ENCODE measurements at regions not wholly inside any gene's neighbourhood (a gene's known extent, or its start where the extent isn't known, plus 50 kb on each side); places are given as distances from the start of the nearest gene placed in this dataset.

DNA sequence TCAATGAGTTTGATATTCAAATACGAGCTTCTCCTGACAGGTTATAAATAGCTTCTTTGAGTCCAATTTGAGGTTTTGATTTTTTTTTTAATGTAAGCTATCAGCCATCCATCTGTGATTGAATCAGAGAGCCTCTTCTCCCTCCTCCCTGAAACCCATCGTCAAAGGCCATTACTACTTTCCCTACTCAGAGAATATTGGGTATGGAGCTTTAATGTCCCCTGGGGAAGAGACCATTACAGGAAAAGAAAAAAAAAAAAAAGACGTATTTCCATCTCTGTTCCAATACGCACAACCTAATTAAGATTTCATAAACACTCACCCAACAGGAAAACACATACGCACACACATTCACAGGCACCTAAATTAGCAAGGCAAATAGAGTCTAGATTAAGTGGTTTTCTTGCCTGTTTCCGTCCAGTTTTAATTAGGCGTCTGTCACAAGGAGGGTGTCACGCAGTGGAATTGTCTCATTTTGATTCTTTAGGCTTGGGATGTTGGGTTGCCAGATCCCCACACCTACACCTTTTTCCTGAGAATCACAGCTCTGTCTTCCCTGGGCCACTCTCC is 194.3 kb upstream of the RPL38 start:
- H3K9me3 ChIP-seq, result no peaks in the 10 kb centered on the region
- intact Hi-C loops (cut with DNase I), result no loop called here
- DNase-seq (no peak), ATAC-seq (no peak)
- no peaks in the 10 kb centered on the region for H3K36me3 ChIP-seq
- no peaks in the 10 kb centered on the region for H3K4me1 ChIP-seq
- TF ChIP-seq, protein P1, sequence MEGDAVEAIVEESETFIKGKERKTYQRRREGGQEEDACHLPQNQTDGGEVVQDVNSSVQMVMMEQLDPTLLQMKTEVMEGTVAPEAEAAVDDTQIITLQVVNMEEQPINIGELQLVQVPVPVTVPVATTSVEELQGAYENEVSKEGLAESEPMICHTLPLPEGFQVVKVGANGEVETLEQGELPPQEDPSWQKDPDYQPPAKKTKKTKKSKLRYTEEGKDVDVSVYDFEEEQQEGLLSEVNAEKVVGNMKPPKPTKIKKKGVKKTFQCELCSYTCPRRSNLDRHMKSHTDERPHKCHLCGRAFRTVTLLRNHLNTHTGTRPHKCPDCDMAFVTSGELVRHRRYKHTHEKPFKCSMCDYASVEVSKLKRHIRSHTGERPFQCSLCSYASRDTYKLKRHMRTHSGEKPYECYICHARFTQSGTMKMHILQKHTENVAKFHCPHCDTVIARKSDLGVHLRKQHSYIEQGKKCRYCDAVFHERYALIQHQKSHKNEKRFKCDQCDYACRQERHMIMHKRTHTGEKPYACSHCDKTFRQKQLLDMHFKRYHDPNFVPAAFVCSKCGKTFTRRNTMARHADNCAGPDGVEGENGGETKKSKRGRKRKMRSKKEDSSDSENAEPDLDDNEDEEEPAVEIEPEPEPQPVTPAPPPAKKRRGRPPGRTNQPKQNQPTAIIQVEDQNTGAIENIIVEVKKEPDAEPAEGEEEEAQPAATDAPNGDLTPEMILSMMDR (IDR thresholded peaks at IDR 0.05), result no peak
- H3K27me3 ChIP-seq, result peaks cover 0 to 79% (median 74%) of the 10 kb centered on the region in 7 donors
- 55 to 56% methylated on average over 8 of the region's 8 CpGs for WGBS, 2 donors
- H3K27ac ChIP-seq, result no peak overlapping the region
- no peak overlapping the region for H3K4me3 ChIP-seq

DNA sequence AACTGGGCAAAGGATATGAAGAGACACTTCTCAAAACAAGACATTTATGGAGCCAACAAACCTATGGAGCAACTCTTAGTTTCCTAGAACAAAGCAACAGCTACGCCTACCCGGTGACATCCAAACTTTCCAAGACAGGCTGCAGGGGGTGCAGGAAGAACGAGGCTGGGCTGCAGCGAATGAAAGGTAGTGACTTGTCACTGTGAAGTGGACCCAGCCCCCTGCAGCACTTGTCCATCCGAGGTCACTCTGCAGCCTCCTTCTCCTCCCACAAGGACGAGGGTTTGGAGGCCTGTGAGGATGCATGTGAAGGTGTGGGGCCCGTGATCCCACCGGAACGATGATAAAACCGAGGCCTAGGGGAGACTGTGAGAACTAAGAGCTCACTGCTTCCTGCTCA is 192.6 kb upstream of the RPL38 start:
- ATAC-seq (no peak), DNase-seq (no peak)
- TF ChIP-seq, protein P1 (IDR thresholded peaks at IDR 0.05), result no peak
- WGBS, 2 donors, result 58 to 63% methylated on average over 10 of the region's 10 CpGs
- Histone ChIP-seq H3K4me1 (no peaks in the 10 kb centered on the region), H3K36me3 (no peaks in the 10 kb centered on the region), H3K27ac (no peak overlapping the region), H3K9me3 (peaks cover 0 to 8% (median 0%) of the 10 kb centered on the region in 11 donors), H3K4me3 (no peak overlapping the region), H3K27me3 (peaks cover 0 to 74% (median 64%) of the 10 kb centered on the region in 7 donors)
- intact Hi-C loops (cut with DNase I), result no loop called here

DNA sequence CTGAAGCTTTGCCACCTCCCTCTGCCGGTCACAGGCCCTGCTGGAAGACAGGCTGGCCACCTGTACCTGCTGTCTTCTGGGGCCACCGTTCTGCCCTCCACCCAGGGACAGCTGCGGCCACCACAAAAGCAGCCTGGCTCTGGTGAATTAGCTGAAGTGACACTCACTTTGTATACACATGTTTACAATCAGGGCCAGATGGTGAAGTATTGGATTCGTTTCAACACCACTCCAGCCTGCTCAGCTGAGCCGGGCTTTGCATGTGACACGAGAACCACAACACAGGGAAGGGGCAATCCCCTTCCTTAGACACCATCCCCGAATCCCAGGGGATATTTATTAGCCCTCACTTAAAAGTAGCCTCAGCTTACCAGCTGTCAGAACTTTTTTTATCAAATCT is 191.5 kb upstream of the RPL38 start:
- H3K9me3 ChIP-seq, result peaks cover 0 to 8% (median 0%) of the 10 kb centered on the region in 11 donors
- intact Hi-C loops (cut with DNase I), result no loop called here
- WGBS, 2 donors, result 31 to 33% methylated on average over 7 of the region's 7 CpGs
- no peaks in the 10 kb centered on the region for H3K4me1 ChIP-seq
- no peak overlapping the region for H3K4me3 ChIP-seq
- no peak overlapping the region for H3K27ac ChIP-seq
- TF ChIP-seq, protein P1 (IDR thresholded peaks at IDR 0.05), result no peak
- H3K27me3 ChIP-seq, result peaks cover 0 to 71% (median 54%) of the 10 kb centered on the region in 7 donors
- DNase-seq, result no peak
- ATAC-seq, result no peak
- no peaks in the 10 kb centered on the region for H3K36me3 ChIP-seq

DNA sequence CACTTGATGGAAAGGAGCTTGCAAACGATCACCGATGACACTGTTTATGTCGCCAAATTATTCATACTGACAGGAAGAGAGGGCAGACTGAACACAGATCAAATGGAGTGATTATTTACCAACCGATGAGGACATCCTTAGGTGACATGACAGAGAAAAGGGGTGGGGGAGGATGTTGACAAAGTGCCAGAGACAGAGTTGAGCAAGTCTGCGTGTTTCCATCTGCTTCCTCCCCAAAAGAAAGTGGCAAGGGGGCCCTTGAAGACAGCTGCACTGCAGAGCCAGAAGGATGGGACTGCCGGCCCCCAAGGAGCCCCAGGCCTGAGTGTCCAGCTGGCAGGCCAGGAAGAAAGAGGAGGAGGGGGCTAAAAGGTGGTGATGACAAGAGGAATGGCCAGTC is 191.0 kb upstream of the RPL38 start:
- ATAC-seq (no peak), DNase-seq (no peak)
- H3K27me3 ChIP-seq, result peaks cover 0 to 68% (median 50%) of the 10 kb centered on the region in 7 donors
- WGBS, 2 donors, result 22 to 30% methylated on average over 6 of the region's 6 CpGs
- TF ChIP-seq, protein P1 (IDR thresholded peaks at IDR 0.05), result no peak
- H3K4me1 ChIP-seq, result no peaks in the 10 kb centered on the region
- no peak overlapping the region for H3K4me3 ChIP-seq
- no peaks in the 10 kb centered on the region for H3K36me3 ChIP-seq
- no peak overlapping the region for H3K27ac ChIP-seq
- intact Hi-C loops (cut with DNase I), result no loop called here
- peaks cover 0 to 8% (median 0%) of the 10 kb centered on the region in 11 donors for H3K9me3 ChIP-seq
